ENCODE measurements at regions not wholly inside any gene's neighbourhood (a gene's known extent, or its start where the extent isn't known, plus 50 kb on each side); places are given as distances from the start of the nearest gene placed in this dataset.

GRCh38 chr2:173750831-173751230 is 214.3 kb downstream of the SP3 start:
- no peak for TF ChIP-seq CTBP1 (IDR thresholded peaks at IDR 0.05; ENCODE audit: borderline replicate concordance)
- TF ChIP-seq NFRKB (IDR thresholded peaks at IDR 0.05) = no peak
- TF ChIP-seq PKNOX1 (IDR thresholded peaks at IDR 0.05) = no peak
- TF ChIP-seq BHLHE40 (IDR thresholded peaks at IDR 0.05; ENCODE audit: borderline replicate concordance) = no peak
- no peak for TF ChIP-seq ARNT (IDR thresholded peaks at IDR 0.05)
- TF ChIP-seq FOXM1 (IDR thresholded peaks at IDR 0.05; ENCODE audit: borderline replicate concordance) = no peak
- TF ChIP-seq HDGF (IDR thresholded peaks at IDR 0.05; ENCODE audit: borderline replicate concordance) = no peak
